Stomach (tissue), 8 donors: ENCODE measurements at regions not wholly inside any gene's neighbourhood (a gene's known extent, or its start where the extent isn't known, plus 50 kb on each side); places are given as distances from the start of the nearest gene placed in this dataset.
"Not testable (repeated sequence)": the region's sequence is repeated elsewhere in the genome, so short reads cannot be mapped to it uniquely, and the experiment has no call there.

ENCODE experiments used
- DNase-seq, 2 donors: peaks; one replicate each; pipeline versions ENCODE4 v3.0.0 to v3.0.0-alpha.2; 2013 to 2019
- H3K27ac ChIP-seq, 5 donors: fragments of 200-600 bp in 4 of 5; sonication (generic) in 4 of 5; one replicate each; pipeline ENCODE4 v1.5.1; 2013 to 2019; ENCODE audit warnings: mild to moderate bottlenecking in 1 of 5, moderate library complexity in 1 of 5
- H3K27me3 ChIP-seq, 3 donors: fragments of 200-600 bp; sonication (generic); one replicate each; pipeline ENCODE4 v1.5.1; 2017 to 2019; ENCODE audit warnings: mixed run types in 1 of 3
- H3K36me3 ChIP-seq, 4 donors: fragments of 200-600 bp; sonication (generic); 1 replicate in 3 of 4; 2 replicates in 1 of 4; pipeline ENCODE4 v1.5.1; 2016 to 2019
- H3K4me1 ChIP-seq, 4 donors: fragments of 200-600 bp; sonication (generic); one replicate each; pipeline ENCODE4 v1.5.1; 2016 to 2019
- H3K4me3 ChIP-seq, 4 donors: fragments of 200-600 bp; sonication (generic) in 3 of 4; one replicate each; pipeline ENCODE4 v1.5.1; 2016 to 2019; ENCODE audit warnings: mild to moderate bottlenecking in 1 of 4
- H3K9me3 ChIP-seq, 4 donors: fragments of 200-600 bp; sonication (generic); one replicate each; pipeline ENCODE4 v1.5.1; 2016 to 2019
- CTCF ChIP-seq, 7 experiments: fragments of 450-650 bp in 4 of 7; fragments of 200-600 bp in 3 of 7; sonication (generic) in 3 of 7; IDR thresholded peaks; one replicate each; pipeline ENCODE4 v1.5.1; 2016 to 2019; ENCODE audit warnings: antibody characterized with exemption in 7 of 7, control low read depth in 2 of 7, mild to moderate bottlenecking in 1 of 7
- EP300 ChIP-seq: sonication (generic); formaldehyde crosslinking; IDR thresholded peaks from one replicate; pipeline ENCODE4 v1.6.1; 2017; ENCODE audit warnings: antibody characterized with exemption
- POLR2A ChIP-seq, 4 donors: fragments of 450-650 bp; IDR thresholded peaks; one replicate each; pipeline ENCODE4 v1.6.1; 2016; ENCODE audit warnings: antibody characterized with exemption in 4 of 4, control low read depth in 2 of 4, mild to moderate bottlenecking in 1 of 4, moderate library complexity in 1 of 4
- POLR2AphosphoS5 ChIP-seq, 3 donors: sonication (generic); formaldehyde crosslinking; IDR thresholded peaks; one replicate each; pipeline ENCODE4 v1.6.1; 2016; ENCODE audit warnings: antibody characterized with exemption in 3 of 3
- WGBS, 5 donors: extraction: QIAGEN DNeasy Blood & Tissue Kit in 3 of 5; methylation state at CpG; one replicate each; pipeline versions ENCODE4 v1.1.5 to v1.1.7; 2013 to 2018; 5-methylcytosine and 5-hydroxymethylcytosine counted together
- intact Hi-C: fragments of 100-400 bp; cut with DNase I; formaldehyde crosslinking; loops from one replicate; pipeline ENCODE4 v1.15.1; 2023; ENCODE audit warnings: low total_unique reads
- donor health status: healthy with polysubstance abuse.
- donor health status: Bipolar disorder and iron deficiency.
- donor health status: healthy.

GRCh38 chr10:4426866-4427265 lies 399.1 kb upstream of the AKR1E2 start:
- TF ChIP-seq EP300 (no peak), POLR2AphosphoS5 (IDR thresholded peaks at IDR 0.05) (no peak), POLR2A (IDR thresholded peaks at IDR 0.05) (no peak)
- intact Hi-C loops = no loop called here
- 93 to 100% (median 95%) methylated on average over 1 of the region's 1 CpG for WGBS, 5 donors
- Histone ChIP-seq H3K27me3 (no peaks in the 10 kb centered on the region), H3K4me3 (no peak overlapping the region), H3K36me3 (no peaks in the 10 kb centered on the region), H3K27ac (no peak overlapping the region), H3K4me1 (no peaks in the 10 kb centered on the region), H3K9me3 (no peaks in the 10 kb centered on the region)
- DNase-seq = no peak

- DNase-seq = no peak
- no peak overlapping the region for H3K27ac ChIP-seq
- H3K9me3 ChIP-seq = no peaks in the 10 kb centered on the region
- no peaks in the 10 kb centered on the region for H3K36me3 ChIP-seq
- intact Hi-C loops = no loop called here
- TF ChIP-seq CTCF (IDR thresholded peaks at IDR 0.05) = no peak
- no peak for TF ChIP-seq POLR2A (IDR thresholded peaks at IDR 0.05)
- TF ChIP-seq POLR2AphosphoS5 (IDR thresholded peaks at IDR 0.05) = no peak
- no peak for TF ChIP-seq EP300
- 76 to 96% (median 94%) methylated on average over 2 of the region's 2 CpGs for WGBS, 5 donors
- no peaks in the 10 kb centered on the region for H3K4me1 ChIP-seq
- H3K4me3 ChIP-seq = no peak overlapping the region
- H3K27me3 ChIP-seq = no peaks in the 10 kb centered on the region
Measured at GRCh38 chr10:4409319-4409718, 416.7 kb upstream of the AKR1E2 start.

GRCh38 chr10:4407783-4408182 lies 418.2 kb upstream of the AKR1E2 start:
- no peak overlapping the region for H3K27ac ChIP-seq
- no peaks in the 10 kb centered on the region for H3K27me3 ChIP-seq
- TF ChIP-seq POLR2A (IDR thresholded peaks at IDR 0.05) = no peak
- TF ChIP-seq EP300 = no peak
- no peak for TF ChIP-seq CTCF (IDR thresholded peaks at IDR 0.05)
- no peak for TF ChIP-seq POLR2AphosphoS5 (IDR thresholded peaks at IDR 0.05)
- no peaks in the 10 kb centered on the region for H3K4me1 ChIP-seq
- no peak overlapping the region for H3K4me3 ChIP-seq
- 48 to 79% (median 76%) methylated on average over 1 of the region's 1 CpG for WGBS, 5 donors
- DNase-seq = no peak
- intact Hi-C loops = no loop called here
- no peaks in the 10 kb centered on the region for H3K9me3 ChIP-seq
- no peaks in the 10 kb centered on the region for H3K36me3 ChIP-seq

DNA sequence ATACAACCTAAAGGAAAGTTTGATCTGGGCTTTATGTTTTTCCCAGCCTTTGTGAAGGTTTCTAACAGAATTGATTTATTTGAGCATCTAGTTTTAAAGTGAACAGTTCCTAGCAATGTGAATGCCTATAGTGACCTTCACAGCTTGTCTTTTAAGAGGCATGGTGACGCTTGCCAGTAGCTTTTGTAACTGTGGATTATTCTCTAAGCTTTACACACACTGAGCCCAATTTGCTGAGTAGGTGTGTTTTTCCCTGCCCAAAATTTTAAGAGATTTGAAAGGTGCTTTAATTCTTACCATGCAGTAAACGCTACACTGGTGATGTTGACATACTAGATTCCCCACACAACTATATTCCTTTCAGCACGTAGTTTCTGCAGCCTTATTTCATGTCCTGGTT lies 420.2 kb upstream of the AKR1E2 start:
- DNase-seq = no peak
- TF ChIP-seq EP300 (no peak), CTCF (IDR thresholded peaks at IDR 0.05) (no peak), POLR2A (IDR thresholded peaks at IDR 0.05) (no peak), POLR2AphosphoS5 (IDR thresholded peaks at IDR 0.05) (no peak)
- H3K4me3 ChIP-seq = no peak overlapping the region

GRCh38 chr10:4403638-4404252 lies 422.3 kb upstream of the AKR1E2 start:
- intact Hi-C loops = no loop called here
- no peaks in the 10 kb centered on the region for H3K27me3 ChIP-seq
- TF ChIP-seq EP300 (no peak), POLR2A (IDR thresholded peaks at IDR 0.05) (no peak), POLR2AphosphoS5 (IDR thresholded peaks at IDR 0.05) (no peak), CTCF (IDR thresholded peaks at IDR 0.05) (no peak)
- H3K9me3 ChIP-seq = no peaks in the 10 kb centered on the region
- no peak overlapping the region for H3K27ac ChIP-seq
- WGBS, 5 donors = 91 to 96% (median 95%) methylated on average over 24 of the region's 24 CpGs
- H3K36me3 ChIP-seq = no peaks in the 10 kb centered on the region
- H3K4me3 ChIP-seq = no peak overlapping the region
- H3K4me1 ChIP-seq = no peaks in the 10 kb centered on the region
- no peak for DNase-seq

More for the DNA sequence above, 420.2 kb upstream of the AKR1E2 start:
- WGBS, 5 donors = 72 to 91% (median 87%) methylated on average over 3 of the region's 3 CpGs
- Histone ChIP-seq H3K9me3 (no peaks in the 10 kb centered on the region), H3K27ac (no peak overlapping the region), H3K36me3 (no peaks in the 10 kb centered on the region), H3K27me3 (no peaks in the 10 kb centered on the region), H3K4me1 (no peaks in the 10 kb centered on the region)
- intact Hi-C loops = no loop called here

DNA sequence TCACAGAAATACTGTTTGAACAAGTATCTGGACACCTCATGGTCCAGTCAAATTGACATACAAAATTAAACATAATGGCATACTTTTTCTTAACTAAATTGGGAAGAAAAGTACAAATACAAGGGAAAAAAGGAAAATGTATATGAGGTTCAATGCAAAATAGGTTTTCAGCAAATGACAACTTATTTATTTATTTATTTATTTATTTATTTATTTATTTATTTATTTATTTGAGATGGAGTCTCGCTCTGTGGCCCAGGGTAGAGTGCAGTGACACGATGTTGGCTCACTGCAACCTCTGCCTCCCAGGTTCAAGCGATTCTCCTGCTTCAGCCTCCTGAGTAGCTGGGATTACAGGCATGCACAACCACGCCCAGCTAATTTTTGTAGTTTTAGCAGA lies 424.9 kb upstream of the AKR1E2 start:
- H3K27ac ChIP-seq, intact Hi-C loops, H3K27me3 ChIP-seq, H3K36me3 ChIP-seq, DNase-seq, H3K4me3 ChIP-seq, H3K9me3 ChIP-seq, H3K4me1 ChIP-seq: not testable (repeated sequence)
- 92 to 98% (median 94%) methylated on average over 4 of the region's 4 CpGs for WGBS, 5 donors
